ENCODE measurements at regions not wholly inside any gene's neighbourhood (a gene's known extent, or its start where the extent isn't known, plus 50 kb on each side); places are given as distances from the start of the nearest gene placed in this dataset.
A peak's percentile ranks its signal among the peaks of the same experiment; 100 is the strongest.
"Not testable (repeated sequence)": the region's sequence is repeated elsewhere in the genome, so short reads cannot be mapped to it uniquely, and the experiment has no call there.

DNA sequence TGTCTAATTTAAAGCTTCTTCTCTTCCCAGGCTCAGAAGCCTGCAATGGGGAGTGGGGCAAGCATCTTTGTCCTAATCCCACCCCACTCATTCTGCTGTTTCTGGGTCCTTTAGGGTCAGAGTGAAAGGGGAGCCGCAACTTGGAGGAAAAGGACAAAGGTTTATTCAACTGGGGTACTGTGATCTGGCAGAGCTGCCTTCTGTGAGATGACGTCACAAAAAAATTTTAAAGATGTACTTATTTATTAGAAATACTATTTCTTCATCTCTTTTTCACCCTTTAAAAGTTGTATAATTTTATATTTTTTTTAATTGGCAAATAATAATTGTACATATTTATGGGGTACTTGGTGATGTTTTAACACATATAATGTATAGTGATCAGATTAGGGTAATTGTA lies 302.6 kb downstream of the TDRD3 start:
- DNase-seq (ENCODE audit: low spot score) (no peak), FAIRE-seq (no peak)

GRCh38 chr13:60696602-60697001 lies 299.6 kb downstream of the TDRD3 start:
- FAIRE-seq (no peak), DNase-seq (ENCODE audit: low spot score) (no peak)

DNA sequence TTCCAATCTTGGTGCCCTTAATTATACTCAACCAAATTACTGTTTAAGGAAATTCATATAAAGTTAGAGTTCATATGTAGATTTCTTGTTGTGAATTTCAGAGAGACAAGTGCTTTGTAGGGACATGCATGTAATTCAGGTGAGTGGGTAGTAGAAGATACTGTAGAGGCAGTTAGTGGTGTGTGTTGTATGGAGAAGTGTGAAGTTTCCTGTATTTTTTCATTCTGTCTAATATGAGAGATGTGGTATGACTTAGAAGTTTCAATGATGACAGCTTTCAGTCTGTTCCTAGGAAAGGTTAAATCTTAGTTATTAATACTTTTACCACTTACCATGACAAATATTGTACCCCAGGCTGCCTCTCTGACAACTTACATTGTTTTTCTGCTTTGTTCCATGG lies 294.2 kb downstream of the TDRD3 start:
- no peak for FAIRE-seq
- DNase-seq (ENCODE audit: low spot score) = no peak

- FAIRE-seq (no peak), DNase-seq (ENCODE audit: low spot score) (no peak)
Measured at GRCh38 chr13:60690604-60691003, 293.6 kb downstream of the TDRD3 start.

DNA sequence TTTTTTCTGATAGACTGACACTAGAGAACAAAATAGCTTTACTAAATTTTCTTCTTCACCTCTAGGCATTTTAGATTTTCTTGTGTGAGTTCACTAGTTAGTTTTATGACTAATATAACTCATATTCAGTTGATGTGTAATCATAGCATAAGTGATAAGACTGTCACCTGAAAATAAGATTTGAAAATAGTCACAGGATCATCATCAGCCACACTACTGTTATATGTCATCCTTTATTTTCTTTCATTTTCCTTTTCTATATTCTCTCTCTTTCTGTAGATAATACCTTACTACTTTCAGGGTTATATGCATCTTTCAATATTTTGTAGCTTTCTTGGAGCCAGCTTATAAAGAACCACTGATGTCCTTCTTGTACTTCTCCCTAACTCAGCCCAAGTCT lies 292.6 kb downstream of the TDRD3 start:
- no peak for DNase-seq (ENCODE audit: low spot score)
- no peak for FAIRE-seq

DNA sequence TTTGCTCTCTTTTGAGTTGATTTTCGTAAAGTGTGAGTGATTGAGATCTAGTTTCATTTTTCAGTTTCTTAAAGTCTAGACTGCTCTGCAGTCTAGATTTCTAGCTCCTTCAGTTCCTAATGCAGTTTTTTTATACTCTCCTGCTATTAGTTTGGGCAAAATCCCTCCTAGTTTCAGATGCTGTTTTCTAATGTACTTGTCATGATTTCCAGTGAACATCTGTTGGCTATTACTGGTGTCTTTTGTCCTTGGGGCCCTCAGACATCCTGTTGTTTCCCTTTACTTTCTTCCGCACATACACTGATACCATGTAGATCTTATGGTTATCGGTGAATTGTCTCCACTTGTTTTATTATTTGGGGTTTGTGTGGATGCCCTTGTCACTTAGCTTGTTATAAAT lies 292.1 kb downstream of the TDRD3 start:
- FAIRE-seq (no peak), DNase-seq (ENCODE audit: low spot score) (no peak)

- FAIRE-seq = no peak
- DNase-seq (ENCODE audit: low spot score) = no peak
Measured at GRCh38 chr13:60679928-60680694, 283.1 kb downstream of the TDRD3 start.

GRCh38 chr13:60679131-60679530 lies 282.1 kb downstream of the TDRD3 start:
- no peak for FAIRE-seq
- no peak for DNase-seq (ENCODE audit: low spot score)

GRCh38 chr13:60671386-60671785 lies 274.4 kb downstream of the TDRD3 start:
- no peak for DNase-seq (ENCODE audit: low spot score)
- no peak for FAIRE-seq

GRCh38 chr13:60663788-60664187 lies 266.8 kb downstream of the TDRD3 start:
- no peak for DNase-seq (ENCODE audit: low spot score)
- FAIRE-seq = no peak

DNA sequence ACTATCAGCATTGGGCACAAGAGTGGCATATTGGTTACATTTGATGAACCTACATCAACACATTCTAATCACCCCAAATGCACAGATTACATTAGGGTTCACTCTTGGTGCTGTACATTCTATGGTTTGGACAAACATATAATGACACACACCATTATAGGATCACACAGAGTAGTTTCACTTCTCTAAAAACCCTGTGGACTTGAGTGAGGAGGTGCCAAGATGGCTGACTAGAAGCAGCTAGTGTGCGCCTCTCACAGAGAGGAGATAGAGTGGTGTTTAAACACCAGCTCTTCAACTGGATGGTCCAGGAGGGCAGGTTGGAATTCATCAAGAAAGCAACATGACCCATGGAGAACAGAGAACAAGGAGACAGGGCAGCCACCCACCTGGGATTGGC lies 265.6 kb downstream of the TDRD3 start:
- no peak for FAIRE-seq
- no peak for DNase-seq (ENCODE audit: low spot score)

DNA sequence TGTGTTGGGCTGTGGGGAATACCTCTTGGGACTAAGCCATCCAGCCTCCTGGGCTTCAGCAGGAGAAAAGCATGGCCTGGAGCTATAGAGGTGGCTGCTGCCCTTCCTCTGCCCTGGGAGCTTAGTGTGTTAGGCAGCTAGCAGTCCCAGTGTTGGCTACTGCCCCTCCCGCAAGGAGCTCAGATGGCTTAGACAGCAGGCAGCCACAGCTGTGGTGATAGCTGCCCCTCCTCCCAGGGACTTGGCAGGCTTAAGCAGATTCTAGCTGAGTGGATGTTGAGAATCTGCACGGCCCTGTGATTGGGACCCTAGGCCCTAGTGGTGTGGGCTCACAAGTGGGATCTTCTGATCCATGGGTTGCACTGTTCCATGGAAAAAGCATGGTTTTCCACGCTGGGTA lies 264.5 kb downstream of the TDRD3 start:
- DNase-seq (ENCODE audit: low spot score) = no peak
- FAIRE-seq = no peak

DNA sequence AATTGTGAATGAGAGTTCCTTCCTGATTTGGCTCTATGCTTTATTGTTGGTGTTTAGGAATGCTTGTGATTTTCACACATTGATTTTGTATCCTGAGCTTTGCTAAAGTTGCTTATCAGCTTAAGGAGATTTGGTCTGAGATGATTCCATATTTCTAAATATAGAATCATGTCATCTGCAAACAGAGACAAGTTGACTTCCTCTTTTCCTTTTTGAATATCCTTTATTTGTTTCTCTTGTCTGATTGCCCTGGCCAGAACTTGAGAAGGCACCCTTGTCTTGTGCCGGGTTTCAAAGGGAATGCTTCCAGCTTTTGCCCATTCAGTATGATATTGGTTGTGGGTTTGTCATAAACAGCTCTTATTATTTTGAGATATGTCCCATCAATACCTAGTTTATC lies 260.6 kb downstream of the TDRD3 start:
- not testable (repeated sequence) for FAIRE-seq; DNase-seq (ENCODE audit: low spot score)

DNA sequence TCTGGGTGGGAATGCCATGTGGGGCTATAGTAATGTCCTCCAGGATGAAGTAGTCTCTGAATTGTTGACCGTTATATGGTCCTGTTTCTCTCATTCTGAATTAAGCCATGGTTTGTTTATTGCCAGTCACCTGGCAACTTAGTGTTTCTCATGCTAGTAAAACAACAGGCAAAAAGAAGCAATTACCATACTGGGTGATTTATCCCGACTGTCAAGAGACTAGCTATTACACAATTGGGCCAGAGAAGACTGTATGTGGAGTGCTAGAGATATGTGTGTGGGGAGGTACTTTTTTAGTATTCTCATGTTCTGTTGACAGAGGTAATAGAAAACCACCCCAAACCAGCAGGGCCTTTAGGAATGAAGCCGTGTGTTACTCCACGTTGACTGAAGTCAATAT lies 258.2 kb downstream of the TDRD3 start:
- FAIRE-seq (no peak), DNase-seq (ENCODE audit: low spot score) (no peak)

- DNase-seq (ENCODE audit: low spot score) (peak; percentile 5), FAIRE-seq (no peak)
Measured at GRCh38 chr13:60654415-60654814, 257.4 kb downstream of the TDRD3 start.

DNA sequence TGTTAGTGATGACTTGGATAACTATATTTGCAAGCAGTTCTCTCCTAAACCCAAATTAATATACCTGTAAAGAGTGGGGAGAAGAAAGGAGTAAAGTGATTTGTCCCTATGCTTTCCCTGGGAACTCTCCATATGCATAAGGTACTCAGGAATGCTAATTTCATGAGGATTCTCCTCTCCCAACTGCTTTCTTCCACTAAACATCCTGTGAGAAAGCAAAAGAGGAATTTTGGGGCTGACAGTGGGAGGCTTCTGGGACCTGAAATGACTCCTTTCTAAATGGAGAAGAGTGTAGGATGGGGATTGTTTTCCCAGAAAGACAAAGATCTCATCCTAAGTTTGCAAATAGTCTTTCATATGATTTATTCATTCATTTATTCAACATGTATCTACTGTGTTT lies 250.5 kb downstream of the TDRD3 start:
- FAIRE-seq = no peak
- DNase-seq (ENCODE audit: low spot score) = no peak

GRCh38 chr13:60646620-60647019 lies 249.6 kb downstream of the TDRD3 start:
- FAIRE-seq (no peak), DNase-seq (ENCODE audit: low spot score) (no peak)

DNA sequence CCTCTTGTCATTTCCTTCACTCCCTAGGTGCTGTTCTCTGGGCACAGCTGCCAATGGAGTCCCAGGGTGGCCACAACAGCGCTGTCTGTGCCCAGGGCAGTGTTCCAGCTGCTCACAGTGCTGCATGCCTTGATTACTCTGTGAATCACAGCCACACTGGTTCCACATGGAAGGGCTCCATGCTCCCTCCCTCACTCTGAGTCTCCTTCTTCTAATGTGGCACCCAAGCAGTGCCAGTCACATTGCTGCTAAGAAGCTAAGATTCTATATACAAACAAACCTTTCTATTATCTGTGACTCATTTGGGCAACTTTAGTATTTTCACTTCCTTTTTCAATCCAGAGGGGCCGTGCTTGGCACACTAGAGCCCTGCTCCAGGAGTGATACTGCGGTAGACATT lies 248.7 kb downstream of the TDRD3 start:
- FAIRE-seq = no peak
- DNase-seq (ENCODE audit: low spot score) = no peak

DNA sequence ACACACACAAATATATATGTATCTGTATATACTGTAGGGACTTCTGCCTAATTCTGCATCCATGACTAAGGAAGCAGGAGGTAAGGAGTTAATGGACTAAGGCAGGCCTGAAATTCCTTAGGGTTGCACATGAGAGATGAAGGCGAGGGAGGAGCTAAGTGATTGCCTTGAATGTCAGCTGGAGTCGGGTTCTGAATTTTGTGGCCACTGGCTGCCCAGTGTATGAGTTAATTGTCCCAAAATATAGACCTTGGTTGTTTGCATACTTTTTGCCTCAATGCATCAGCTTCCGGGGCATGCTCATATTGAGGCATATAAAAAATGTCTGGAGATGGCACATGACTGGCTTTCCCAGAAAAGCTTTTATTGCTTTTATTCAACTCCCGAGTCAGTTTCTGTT lies 245.5 kb downstream of the TDRD3 start:
- DNase-seq (ENCODE audit: low spot score) = no peak
- no peak for FAIRE-seq

- FAIRE-seq = no peak
- no peak for DNase-seq (ENCODE audit: low spot score)
Measured at GRCh38 chr13:60629158-60629557, 232.1 kb downstream of the TDRD3 start.

DNA sequence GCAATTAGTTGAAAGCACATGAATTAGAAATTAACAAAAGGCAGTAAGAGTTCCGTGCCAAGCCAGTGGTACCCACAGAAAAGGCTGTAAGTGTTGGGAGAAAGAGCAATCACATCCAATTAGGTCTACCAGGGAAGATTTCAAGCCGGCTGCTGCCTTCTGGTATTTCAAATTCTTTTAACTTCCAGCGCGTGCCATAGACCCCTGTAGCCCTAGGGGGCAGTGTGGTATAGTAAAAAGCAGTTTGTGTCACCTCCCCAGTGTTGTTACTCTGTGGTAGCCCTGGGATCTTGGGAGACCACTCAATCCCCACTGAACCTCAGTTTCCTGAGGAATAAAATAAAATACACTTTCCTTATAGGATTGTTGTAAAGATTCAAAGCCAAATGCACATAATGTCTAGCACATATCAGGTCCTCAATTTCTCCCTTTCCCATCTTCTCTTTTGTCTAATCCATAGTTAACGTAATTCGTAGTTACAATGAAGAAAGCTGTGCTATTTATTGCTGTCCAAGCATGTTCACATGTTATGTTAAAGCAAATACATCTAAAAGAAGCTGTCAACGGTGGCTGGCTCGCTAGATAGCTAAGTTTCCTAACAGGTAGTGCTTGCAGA lies 230.2 kb downstream of the TDRD3 start:
- no peak for FAIRE-seq

More for the DNA sequence above, 230.2 kb downstream of the TDRD3 start:
- peak; percentile 29 for DNase-seq (ENCODE audit: low spot score)
